PC-3 (cell line): ENCODE measurements at regions not wholly inside any gene's neighbourhood (a gene's known extent, or its start where the extent isn't known, plus 50 kb on each side); places are given as distances from the start of the nearest gene placed in this dataset.

ENCODE experiments used
- ATAC-seq: fragments of 200-7000 bp; cut with Tn5 transposase; 2 replicates; pipeline ENCODE4 v1.9.1; 2020; ENCODE audit warnings: mild to moderate bottlenecking, moderate library complexity
- BruUV-seq: library from RNA; stranded (reverse); fragments of 400-500 nt; replicated peaks from 2 replicates; lab custom pipeline; 2021; lab: Mats Ljungman, UMichigan
- CTCF ChIA-PET: fragments of 300-600 bp; sonication (Branson Sonifier 250); formaldehyde crosslinking; loops from one replicate; lab custom pipeline; 2022; ENCODE audit warnings: antibody characterized with exemption; lab: Charles Lee
- POLR2A ChIA-PET: fragments of 300-600 bp; sonication (Branson Sonifier 250); formaldehyde crosslinking; loops from one replicate; lab custom pipeline; 2022; ENCODE audit warnings: antibody characterized with exemption; ENCODE audit not compliant: unreplicated experiment; lab: Charles Lee
- DNase-seq: peaks from one replicate; pipeline ENCODE4 v3.0.0-alpha.2; 2015
- H2AFZ ChIP-seq: fragments of 300-600 bp; sonication (generic); 2 replicates; pipeline ENCODE4 v1.6.0; 2016; ENCODE audit warnings: antibody characterized with exemption, low read length
- H3F3A ChIP-seq: fragments of 300-600 bp; sonication (generic); one replicate; pipeline ENCODE4 v1.6.0; 2017; ENCODE audit warnings: antibody characterized with exemption, low read length, control low read depth, mild to moderate bottlenecking; ENCODE audit not compliant: unreplicated experiment
- H3K27ac ChIP-seq: fragments of 300-600 bp; sonication (generic); 2 replicates; pipeline ENCODE4 v1.5.1; 2016; ENCODE audit warnings: mild to moderate bottlenecking, low read length
- H3K27me3 ChIP-seq: fragments of 300-600 bp; sonication (generic); 2 replicates; pipeline ENCODE4 v1.6.1; 2016; ENCODE audit warnings: low read length, mixed read lengths
- H3K36me3 ChIP-seq: fragments of 300-600 bp; sonication (generic); 2 replicates; pipeline ENCODE4 v1.6.1; 2016; ENCODE audit warnings: low read depth, mixed run types, low read length, mixed read lengths
- H3K4me1 ChIP-seq: fragments of 300-600 bp; sonication (generic); 2 replicates; pipeline ENCODE4 v1.5.1; 2016; ENCODE audit warnings: low read length; ENCODE audit not compliant: insufficient read depth
- H3K4me2 ChIP-seq: fragments of 300-600 bp; sonication (generic); 2 replicates; pipeline ENCODE4 v1.6.0; 2016; ENCODE audit warnings: low read length
- H3K4me3 ChIP-seq: fragments of 300-600 bp; sonication (generic); 2 replicates; pipeline ENCODE4 v1.5.1; 2016; ENCODE audit warnings: mild to moderate bottlenecking, low read length, mixed read lengths
- H3K79me2 ChIP-seq: fragments of 300-600 bp; sonication (generic); 2 replicates; pipeline ENCODE4 v1.6.1; 2017; ENCODE audit warnings: low read length, mixed read lengths
- H3K9ac ChIP-seq: fragments of 300-600 bp; sonication (generic); 2 replicates; pipeline ENCODE4 v1.6.0; 2016; ENCODE audit warnings: mild to moderate bottlenecking, low read length
- H3K9me2 ChIP-seq: fragments of 300-600 bp; sonication (generic); replicated peaks from 2 replicates; pipeline ENCODE4 v1.6.1; 2016; ENCODE audit warnings: mixed run types, low read length, mixed read lengths
- H3K9me3 ChIP-seq: fragments of 300-600 bp; sonication (generic); 2 replicates; pipeline ENCODE4 v1.6.1; 2016; ENCODE audit warnings: low read length, mixed read lengths
- H4K20me1 ChIP-seq: fragments of 300-600 bp; sonication (generic); 2 replicates; pipeline ENCODE4 v1.6.1; 2016; ENCODE audit warnings: low read length, mixed read lengths
- CTCF ChIP-seq: fragments of 300-600 bp; sonication (generic); conservative IDR thresholded peaks from 2 replicates; pipeline ENCODE4 v1.5.1; 2017; ENCODE audit warnings: antibody characterized with exemption, low read depth, mild to moderate bottlenecking, low read length
- EZH2 ChIP-seq: fragments of 300-600 bp; sonication (generic); IDR thresholded peaks from one replicate; pipeline ENCODE4 v1.6.1; 2017; ENCODE audit warnings: antibody characterized with exemption, mild to moderate bottlenecking, low read length; ENCODE audit not compliant: unreplicated experiment
- EZH2phosphoT487 ChIP-seq: fragments of 300-600 bp; sonication (generic); IDR thresholded peaks from 2 replicates; pipeline ENCODE4 v1.6.1; 2018; ENCODE audit warnings: mild to moderate bottlenecking, antibody characterized with exemption, low read length, borderline replicate concordance
- intact Hi-C: fragments of 100-400 bp; cut with micrococcal nuclease; formaldehyde crosslinking; loops from 2 replicates; pipeline ENCODE4 v1.9.0; 2023

GRCh38 chr2:64204703-64205102 lies 60.5 kb upstream of the PELI1 start:
- no peaks in the 10 kb centered on the region for H3K27me3 ChIP-seq
- H3K9me2 ChIP-seq, result no peaks in the 10 kb centered on the region
- H3K4me3 ChIP-seq, result no peak overlapping the region
- intact Hi-C loops, result loop anchor here (5.0 kb wide), 1 partner anchor 63 kb away; no protein-coding TSS in a partner anchor
- TF ChIP-seq CTCF, result no peak
- TF ChIP-seq EZH2, result no peak
- TF ChIP-seq EZH2phosphoT487, result no peak
- peak overlapping the region; percentile 94 for H3K27ac ChIP-seq
- peak overlapping the region; percentile 78 for H2AFZ ChIP-seq
- no peaks in the 10 kb centered on the region for H3K36me3 ChIP-seq
- DNase-seq (peak; percentile 13), ATAC-seq (no peak)
- H3K9me3 ChIP-seq, result no peaks in the 10 kb centered on the region
- ChIA-PET CTCF (no interaction called here), POLR2A (no interaction called here)
- H3K9ac ChIP-seq, result peak overlapping the region; percentile 75
- H3K79me2 ChIP-seq, result no peaks in the 10 kb centered on the region
- H3F3A ChIP-seq, result peaks cover 3% of the 10 kb centered on the region
- no peaks in the 10 kb centered on the region for H4K20me1 ChIP-seq
- H3K4me1 ChIP-seq, result peaks cover 34% of the 10 kb centered on the region
- BruUV-seq, result no TSS peak
- peak overlapping the region; percentile 81 for H3K4me2 ChIP-seq

DNA sequence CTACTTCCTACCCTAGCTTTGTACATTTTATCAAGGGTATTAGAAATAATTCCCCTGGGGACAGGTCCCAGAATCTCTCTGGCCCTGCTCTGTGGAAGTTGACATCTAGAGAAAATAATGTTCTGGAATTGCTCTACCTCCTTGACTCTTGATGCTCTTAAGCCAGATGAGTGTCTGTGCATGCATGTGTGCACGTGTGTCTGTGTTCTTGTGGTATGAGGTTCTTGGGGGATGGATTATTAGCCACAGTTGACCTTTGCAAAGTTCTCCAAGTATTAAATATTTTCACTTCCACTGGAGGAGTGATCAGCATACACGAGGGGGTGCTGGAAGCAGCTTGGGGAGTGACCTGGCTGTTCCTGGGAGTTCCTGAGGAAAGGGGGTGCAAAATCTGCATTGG lies 61.2 kb upstream of the PELI1 start:
- peaks cover 36% of the 10 kb centered on the region for H3K4me1 ChIP-seq
- CTCF ChIA-PET, result no interaction called here
- BruUV-seq, result no TSS peak

More for the DNA sequence above, 61.2 kb upstream of the PELI1 start:
- Histone ChIP-seq H3K27me3 (no peaks in the 10 kb centered on the region), H3K4me3 (no peak overlapping the region), H3K9me2 (no peaks in the 10 kb centered on the region), H3K9me3 (no peaks in the 10 kb centered on the region), H2AFZ (no peak overlapping the region), H3K9ac (no peak overlapping the region), H3K79me2 (no peaks in the 10 kb centered on the region), H3K36me3 (no peaks in the 10 kb centered on the region), H3K27ac (0 out of 2 replicates have a peak overlapping the region, but pooled peaks have one; percentile 94), H3K4me2 (no peak overlapping the region), H3F3A (peaks cover 3% of the 10 kb centered on the region), H4K20me1 (no peaks in the 10 kb centered on the region)
- DNase-seq (no peak), ATAC-seq (no peak)
- TF ChIP-seq EZH2phosphoT487, result no peak
- TF ChIP-seq EZH2, result no peak
- TF ChIP-seq CTCF, result no peak
- POLR2A ChIA-PET, result no interaction called here
- intact Hi-C loops, result no loop called here
